ENCODE measurements at regions not wholly inside any gene's neighbourhood (a gene's known extent, or its start where the extent isn't known, plus 50 kb on each side); places are given as distances from the start of the nearest gene placed in this dataset.

DNA sequence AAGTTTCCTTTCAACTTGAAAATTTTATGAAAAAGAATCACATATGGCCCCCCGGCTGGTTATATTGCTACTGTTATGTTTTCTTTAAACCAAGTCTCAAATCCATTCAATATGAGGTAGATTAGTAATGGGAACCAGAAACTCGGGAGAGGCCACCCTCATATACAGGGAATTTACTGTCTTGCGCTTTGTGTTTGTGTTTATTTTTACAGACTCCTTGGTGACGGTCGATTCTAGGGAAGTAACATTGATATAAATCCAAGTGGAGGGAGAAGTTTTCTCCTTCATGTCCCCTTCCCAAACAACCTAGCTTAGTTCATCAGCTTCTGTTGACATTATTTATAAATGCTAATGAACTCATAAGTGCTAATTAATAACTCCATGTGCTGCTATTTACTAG is 163.5 kb upstream of the LMO4 start:
- Histone ChIP-seq H3K27ac (ENCODE audit: low read depth, low read length, poor library complexity, severe bottlenecking) (no peak overlapping the region), H3K9me3 (ENCODE audit: low read depth, low read length, poor library complexity, severe bottlenecking) (no peaks in the 10 kb centered on the region), H3K27me3 (replicated peaks; ENCODE audit: insufficient read depth, low read depth, low read length, poor library complexity) (no peaks in the 10 kb centered on the region), H3K36me3 (ENCODE audit: insufficient read depth, low read length, poor library complexity, severe bottlenecking) (no peaks in the 10 kb centered on the region), H3K4me1 (ENCODE audit: insufficient read depth, low read length, poor library complexity, severe bottlenecking) (no peaks in the 10 kb centered on the region), H3K4me3 (ENCODE audit: low read depth, low read length, poor library complexity, severe bottlenecking) (no peak overlapping the region)
- no peak for TF ChIP-seq EZH2 (IDR thresholded peaks at IDR 0.05; ENCODE audit: borderline replicate concordance, low read depth, low read length, poor library complexity, severe bottlenecking)
- TF ChIP-seq, protein P1, sequence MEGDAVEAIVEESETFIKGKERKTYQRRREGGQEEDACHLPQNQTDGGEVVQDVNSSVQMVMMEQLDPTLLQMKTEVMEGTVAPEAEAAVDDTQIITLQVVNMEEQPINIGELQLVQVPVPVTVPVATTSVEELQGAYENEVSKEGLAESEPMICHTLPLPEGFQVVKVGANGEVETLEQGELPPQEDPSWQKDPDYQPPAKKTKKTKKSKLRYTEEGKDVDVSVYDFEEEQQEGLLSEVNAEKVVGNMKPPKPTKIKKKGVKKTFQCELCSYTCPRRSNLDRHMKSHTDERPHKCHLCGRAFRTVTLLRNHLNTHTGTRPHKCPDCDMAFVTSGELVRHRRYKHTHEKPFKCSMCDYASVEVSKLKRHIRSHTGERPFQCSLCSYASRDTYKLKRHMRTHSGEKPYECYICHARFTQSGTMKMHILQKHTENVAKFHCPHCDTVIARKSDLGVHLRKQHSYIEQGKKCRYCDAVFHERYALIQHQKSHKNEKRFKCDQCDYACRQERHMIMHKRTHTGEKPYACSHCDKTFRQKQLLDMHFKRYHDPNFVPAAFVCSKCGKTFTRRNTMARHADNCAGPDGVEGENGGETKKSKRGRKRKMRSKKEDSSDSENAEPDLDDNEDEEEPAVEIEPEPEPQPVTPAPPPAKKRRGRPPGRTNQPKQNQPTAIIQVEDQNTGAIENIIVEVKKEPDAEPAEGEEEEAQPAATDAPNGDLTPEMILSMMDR (conservative IDR thresholded peaks at IDR 0.05; ENCODE audit: low read depth, low read length): no peak
- ChIA-PET CTCF (no interaction called here), POLR2A (ENCODE audit: low non-redundant PET) (no interaction called here)
- BruUV-seq (replicated peaks): no TSS peak
- no peak for DNase-seq (ENCODE audit: low spot score)
- intact Hi-C loops (cut with micrococcal nuclease; ENCODE audit: unreplicated experiment): no loop called here

DNA sequence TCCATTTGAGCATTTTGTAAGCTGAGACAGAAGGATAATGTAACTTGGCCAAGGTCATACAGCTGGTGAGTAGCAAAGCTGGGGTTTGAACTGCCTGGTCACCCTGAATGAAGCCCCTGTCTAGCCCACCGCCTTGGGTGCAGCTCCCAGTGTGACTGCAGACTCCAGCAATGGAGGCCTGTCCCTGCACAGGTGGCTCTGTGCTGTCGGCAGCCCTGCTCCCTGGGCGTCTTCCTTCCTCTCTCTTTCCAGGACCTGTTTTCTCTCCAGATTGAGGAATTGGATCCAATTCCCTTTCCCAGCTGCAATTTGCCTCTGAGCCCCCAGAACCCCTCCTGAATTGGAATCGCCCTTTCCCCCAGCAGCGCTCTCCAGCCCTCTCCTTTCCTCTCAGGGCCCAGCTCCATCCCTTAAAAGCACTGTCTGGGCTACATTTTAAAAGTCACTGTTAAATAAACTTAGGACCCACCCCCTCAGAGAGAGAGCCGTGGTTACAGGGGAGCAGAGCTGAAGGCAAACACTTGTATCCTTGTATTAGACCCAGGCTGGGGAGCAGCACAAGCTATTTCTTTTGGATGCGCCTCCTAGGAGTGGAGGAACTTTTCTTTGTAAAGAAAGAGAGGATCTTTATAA is 161.4 kb upstream of the LMO4 start:
- H3K4me3 ChIP-seq (ENCODE audit: low read depth, low read length, poor library complexity, severe bottlenecking): no peak overlapping the region
- H3K4me1 ChIP-seq (ENCODE audit: insufficient read depth, low read length, poor library complexity, severe bottlenecking): no peaks in the 10 kb centered on the region
- intact Hi-C loops (cut with micrococcal nuclease; ENCODE audit: unreplicated experiment): no loop called here
- no TSS peak for BruUV-seq (replicated peaks)
- no peaks in the 10 kb centered on the region for H3K27me3 ChIP-seq (replicated peaks; ENCODE audit: insufficient read depth, low read depth, low read length, poor library complexity)
- no peak overlapping the region for H3K27ac ChIP-seq (ENCODE audit: low read depth, low read length, poor library complexity, severe bottlenecking)
- ChIA-PET POLR2A (ENCODE audit: low non-redundant PET) (no interaction called here), CTCF (no interaction called here)
- DNase-seq (ENCODE audit: low spot score): no peak
- no peaks in the 10 kb centered on the region for H3K36me3 ChIP-seq (ENCODE audit: insufficient read depth, low read length, poor library complexity, severe bottlenecking)
- no peaks in the 10 kb centered on the region for H3K9me3 ChIP-seq (ENCODE audit: low read depth, low read length, poor library complexity, severe bottlenecking)
- no peak for TF ChIP-seq EZH2 (IDR thresholded peaks at IDR 0.05; ENCODE audit: borderline replicate concordance, low read depth, low read length, poor library complexity, severe bottlenecking)
- TF ChIP-seq, protein P1 (conservative IDR thresholded peaks at IDR 0.05; ENCODE audit: low read depth, low read length): no peak

DNA sequence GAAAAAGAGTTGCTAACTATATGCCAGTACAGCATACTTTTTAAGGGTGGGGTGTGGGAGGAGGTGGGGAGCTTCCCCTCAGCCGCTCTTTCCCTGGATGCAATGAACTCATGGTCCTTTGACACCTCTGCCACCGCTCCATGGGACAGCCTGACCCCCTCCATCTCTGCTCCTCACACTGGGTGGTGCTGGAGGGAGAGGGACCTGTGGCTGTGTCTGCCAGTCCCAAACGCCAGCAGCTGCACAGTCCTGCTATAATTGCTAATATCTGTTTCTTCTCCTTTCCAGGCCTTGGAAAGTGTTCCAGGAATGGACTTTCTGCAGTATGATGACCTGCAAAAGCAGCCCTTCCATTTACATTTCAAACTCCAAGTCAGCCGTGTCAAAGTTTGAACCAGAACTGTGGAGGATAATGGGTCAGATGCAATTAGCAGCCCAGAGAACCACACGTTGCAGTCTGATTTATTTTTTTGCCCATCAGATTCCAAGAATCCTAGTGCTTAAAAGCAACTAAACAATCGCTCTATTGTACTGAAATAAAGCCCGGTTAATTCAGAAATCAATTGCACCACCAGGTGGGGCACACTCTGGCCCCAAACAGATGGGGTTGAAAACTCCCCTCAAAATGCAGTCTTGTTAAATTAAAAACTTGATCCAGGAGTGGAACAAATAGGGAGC is 160.7 kb upstream of the LMO4 start:
- POLR2A ChIA-PET (ENCODE audit: low non-redundant PET): no interaction called here
- Histone ChIP-seq H3K27ac (ENCODE audit: low read depth, low read length, poor library complexity, severe bottlenecking) (no peak overlapping the region), H3K27me3 (replicated peaks; ENCODE audit: insufficient read depth, low read depth, low read length, poor library complexity) (no peaks in the 10 kb centered on the region), H3K36me3 (ENCODE audit: insufficient read depth, low read length, poor library complexity, severe bottlenecking) (no peaks in the 10 kb centered on the region), H3K4me3 (ENCODE audit: low read depth, low read length, poor library complexity, severe bottlenecking) (no peak overlapping the region), H3K9me3 (ENCODE audit: low read depth, low read length, poor library complexity, severe bottlenecking) (no peaks in the 10 kb centered on the region), H3K4me1 (ENCODE audit: insufficient read depth, low read length, poor library complexity, severe bottlenecking) (no peaks in the 10 kb centered on the region)
- intact Hi-C loops (cut with micrococcal nuclease; ENCODE audit: unreplicated experiment): no loop called here
- TF ChIP-seq, protein P1 (conservative IDR thresholded peaks at IDR 0.05; ENCODE audit: low read depth, low read length): no peak
- no peak for TF ChIP-seq EZH2 (IDR thresholded peaks at IDR 0.05; ENCODE audit: borderline replicate concordance, low read depth, low read length, poor library complexity, severe bottlenecking)
- BruUV-seq (replicated peaks): no TSS peak
- no peak for DNase-seq (ENCODE audit: low spot score)
- CTCF ChIA-PET: no interaction called here
